ENCODE measurements at regions not wholly inside any gene's neighbourhood (a gene's known extent, or its start where the extent isn't known, plus 50 kb on each side); places are given as distances from the start of the nearest gene placed in this dataset.

- TF ChIP-seq EZH2 (IDR thresholded peaks at IDR 0.05; ENCODE audit: insufficient read depth, low read length) (no peak), CTCF (IDR thresholded peaks at IDR 0.05; ENCODE audit: insufficient read depth, low read depth, low read length) (no peak)
Measured at GRCh38 chr7:125357676-125358455, 428.2 kb upstream of the POT1 start.

Data from astrocyte (in vitro differentiated cells and primary cell).